ENCODE measurements at regions not wholly inside any gene's neighbourhood (a gene's known extent, or its start where the extent isn't known, plus 50 kb on each side); places are given as distances from the start of the nearest gene placed in this dataset.

- H3K36me3 ChIP-seq (ENCODE audit: insufficient read depth, low read length): no peaks in the 10 kb centered on the region
- no peaks in the 10 kb centered on the region for H3F3A ChIP-seq (ENCODE audit: insufficient read depth, low read length)
- no peak overlapping the region for H3K9ac ChIP-seq (ENCODE audit: low read length)
- TF ChIP-seq EZH2 (IDR thresholded peaks at IDR 0.05; ENCODE audit: borderline replicate concordance, low read length) (no peak), CTCF (IDR thresholded peaks at IDR 0.05; ENCODE audit: low read length) (no peak)
- H3K27ac ChIP-seq (ENCODE audit: low read depth, low read length, poor library complexity, severe bottlenecking): no peak overlapping the region
- no peak overlapping the region for H3K4me3 ChIP-seq (ENCODE audit: low read depth, low read length, poor library complexity, severe bottlenecking)
- H3K4me1 ChIP-seq (ENCODE audit: insufficient read depth, low read length, severe bottlenecking): no peaks in the 10 kb centered on the region
- H3K27me3 ChIP-seq (ENCODE audit: insufficient read depth, low read length): no peaks in the 10 kb centered on the region
- H3K4me2 ChIP-seq (ENCODE audit: low read length): no peak overlapping the region
- H2AFZ ChIP-seq (ENCODE audit: low read length): no peak overlapping the region
- H3K79me2 ChIP-seq (ENCODE audit: insufficient read depth, low read length): no peaks in the 10 kb centered on the region
- no peaks in the 10 kb centered on the region for H3K9me2 ChIP-seq (ENCODE audit: low read depth, low read length)
- no peaks in the 10 kb centered on the region for H3K9me3 ChIP-seq (ENCODE audit: low read length)
- no peaks in the 10 kb centered on the region for H4K20me1 ChIP-seq (ENCODE audit: insufficient read depth, low read length)
Measured at GRCh38 chr2:224223851-224224555, 177.9 kb downstream of the FAM124B start.

- Histone ChIP-seq H3K9me2 (ENCODE audit: low read depth, low read length) (no peaks in the 10 kb centered on the region), H3K9ac (ENCODE audit: low read length) (no peak overlapping the region), H3K4me3 (ENCODE audit: low read depth, low read length, poor library complexity, severe bottlenecking) (no peak overlapping the region), H3F3A (ENCODE audit: insufficient read depth, low read length) (no peaks in the 10 kb centered on the region), H3K4me1 (ENCODE audit: insufficient read depth, low read length, severe bottlenecking) (no peaks in the 10 kb centered on the region), H3K79me2 (ENCODE audit: insufficient read depth, low read length) (no peaks in the 10 kb centered on the region), H2AFZ (ENCODE audit: low read length) (no peak overlapping the region), H3K4me2 (ENCODE audit: low read length) (no peak overlapping the region), H3K27me3 (ENCODE audit: insufficient read depth, low read length) (no peaks in the 10 kb centered on the region), H4K20me1 (ENCODE audit: insufficient read depth, low read length) (no peaks in the 10 kb centered on the region), H3K36me3 (ENCODE audit: insufficient read depth, low read length) (no peaks in the 10 kb centered on the region), H3K27ac (ENCODE audit: low read depth, low read length, poor library complexity, severe bottlenecking) (no peak overlapping the region), H3K9me3 (ENCODE audit: low read length) (no peaks in the 10 kb centered on the region)
- TF ChIP-seq CTCF (IDR thresholded peaks at IDR 0.05; ENCODE audit: low read length) (no peak), EZH2 (IDR thresholded peaks at IDR 0.05; ENCODE audit: borderline replicate concordance, low read length) (no peak)
Measured at GRCh38 chr2:224222974-224223373, 178.9 kb downstream of the FAM124B start.

- no peaks in the 10 kb centered on the region for H3F3A ChIP-seq (ENCODE audit: insufficient read depth, low read length)
- H3K27me3 ChIP-seq (ENCODE audit: insufficient read depth, low read length): no peaks in the 10 kb centered on the region
- H2AFZ ChIP-seq (ENCODE audit: low read length): no peak overlapping the region
- H4K20me1 ChIP-seq (ENCODE audit: insufficient read depth, low read length): no peaks in the 10 kb centered on the region
- no peak overlapping the region for H3K4me2 ChIP-seq (ENCODE audit: low read length)
- H3K36me3 ChIP-seq (ENCODE audit: insufficient read depth, low read length): no peaks in the 10 kb centered on the region
- H3K9ac ChIP-seq (ENCODE audit: low read length): no peak overlapping the region
- H3K9me3 ChIP-seq (ENCODE audit: low read length): no peaks in the 10 kb centered on the region
- no peak overlapping the region for H3K27ac ChIP-seq (ENCODE audit: low read depth, low read length, poor library complexity, severe bottlenecking)
- H3K79me2 ChIP-seq (ENCODE audit: insufficient read depth, low read length): no peaks in the 10 kb centered on the region
- H3K4me3 ChIP-seq (ENCODE audit: low read depth, low read length, poor library complexity, severe bottlenecking): no peak overlapping the region
- TF ChIP-seq EZH2 (IDR thresholded peaks at IDR 0.05; ENCODE audit: borderline replicate concordance, low read length): no peak
- TF ChIP-seq CTCF (IDR thresholded peaks at IDR 0.05; ENCODE audit: low read length): no peak
- no peaks in the 10 kb centered on the region for H3K4me1 ChIP-seq (ENCODE audit: insufficient read depth, low read length, severe bottlenecking)
- H3K9me2 ChIP-seq (ENCODE audit: low read depth, low read length): no peaks in the 10 kb centered on the region
Measured at GRCh38 chr2:224222291-224222690, 179.6 kb downstream of the FAM124B start.

Data from OCI-LY1 (cell line).